HG03432 (cell line): ENCODE measurements at regions not wholly inside any gene's neighbourhood (a gene's known extent, or its start where the extent isn't known, plus 50 kb on each side); places are given as distances from the start of the nearest gene placed in this dataset.
A peak's percentile ranks its signal among the peaks of the same experiment; 100 is the strongest.
"Not testable (repeated sequence)": the region's sequence is repeated elsewhere in the genome, so short reads cannot be mapped to it uniquely, and the experiment has no call there.

Source experiments
- ATAC-seq: cut with Tn5 transposase; IDR thresholded peaks from one replicate; pipeline ENCODE4 v1.9.1; 2021; ENCODE audit warnings: mild to moderate bottlenecking, moderate library complexity; ENCODE audit not compliant: unreplicated experiment

DNA sequence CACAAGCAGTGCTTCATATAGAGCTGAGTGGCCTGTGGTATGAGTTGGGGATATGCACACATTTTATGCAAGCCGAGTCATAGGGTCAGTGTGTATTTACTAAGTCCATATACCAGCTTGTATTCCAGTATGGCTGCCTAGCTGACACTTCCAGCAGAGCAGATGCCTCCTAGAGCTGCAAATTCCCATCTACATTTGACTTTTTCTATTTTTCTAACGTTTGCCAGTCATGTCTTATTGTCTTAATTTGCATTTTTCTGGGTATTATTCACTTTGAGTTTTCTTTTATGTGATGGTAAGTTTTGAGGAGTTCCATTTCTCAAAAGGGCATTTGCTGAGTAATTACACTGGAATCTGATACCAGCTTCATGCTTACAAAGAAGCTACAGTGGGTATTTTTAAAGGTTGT is 334.5 kb upstream of the CDH2 start:
- no peak for ATAC-seq

DNA sequence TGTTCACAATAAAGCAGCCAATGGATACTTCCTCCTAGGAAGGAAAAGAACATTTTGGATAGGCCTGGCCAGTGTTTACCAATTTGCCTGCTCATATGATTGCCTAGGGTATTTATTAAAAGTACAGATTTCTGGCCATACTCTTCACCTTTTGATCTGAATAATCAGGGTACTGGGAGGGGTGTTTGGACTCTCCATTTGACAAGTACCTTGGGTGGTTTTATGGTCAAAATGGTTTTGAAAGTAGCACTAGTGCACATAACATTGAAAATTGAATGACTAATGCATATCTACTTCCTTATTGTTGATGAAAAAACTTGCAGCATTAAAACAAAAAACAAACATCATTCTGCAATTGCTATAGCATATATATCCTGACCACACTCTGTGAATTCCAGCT is 333.3 kb upstream of the CDH2 start:
- ATAC-seq: no peak

DNA sequence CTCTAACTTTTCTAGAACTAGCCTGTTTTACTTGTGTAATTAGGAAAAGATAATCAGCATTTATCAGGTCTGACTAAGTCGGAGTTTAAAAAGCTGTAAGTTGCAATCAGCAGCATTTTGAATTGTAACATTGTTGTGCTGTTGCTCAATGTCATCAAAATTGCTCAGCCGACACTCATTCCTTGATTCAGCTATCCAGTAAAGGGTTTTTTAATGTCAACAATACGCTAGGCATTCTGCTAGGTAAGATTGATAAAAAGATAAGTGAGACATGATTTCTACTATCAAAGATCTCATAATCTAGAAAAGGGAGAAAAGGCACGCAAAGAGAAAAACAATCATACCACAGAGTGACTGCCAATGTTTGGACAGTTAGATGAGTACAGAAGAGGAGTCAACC is 327.1 kb upstream of the CDH2 start:
- no peak for ATAC-seq

DNA sequence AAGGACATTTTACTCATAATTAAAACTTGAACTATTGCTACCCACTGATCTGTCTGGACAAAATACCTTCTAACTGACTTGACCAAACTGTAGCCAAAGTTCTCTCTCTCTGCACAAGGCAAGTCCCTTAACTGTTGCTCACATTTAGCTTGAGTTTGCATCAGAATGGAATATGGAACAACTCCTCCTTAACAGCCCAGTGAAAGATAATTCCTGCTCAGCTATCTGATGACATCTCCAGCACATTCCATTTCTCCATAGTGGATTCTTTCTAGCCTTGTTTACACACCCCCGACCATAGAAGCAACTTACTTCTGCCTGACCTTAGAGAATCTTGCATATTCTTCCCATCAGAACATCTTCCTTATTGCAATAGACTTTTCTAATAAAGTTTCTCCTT is 317.2 kb upstream of the CDH2 start:
- ATAC-seq: no peak

DNA sequence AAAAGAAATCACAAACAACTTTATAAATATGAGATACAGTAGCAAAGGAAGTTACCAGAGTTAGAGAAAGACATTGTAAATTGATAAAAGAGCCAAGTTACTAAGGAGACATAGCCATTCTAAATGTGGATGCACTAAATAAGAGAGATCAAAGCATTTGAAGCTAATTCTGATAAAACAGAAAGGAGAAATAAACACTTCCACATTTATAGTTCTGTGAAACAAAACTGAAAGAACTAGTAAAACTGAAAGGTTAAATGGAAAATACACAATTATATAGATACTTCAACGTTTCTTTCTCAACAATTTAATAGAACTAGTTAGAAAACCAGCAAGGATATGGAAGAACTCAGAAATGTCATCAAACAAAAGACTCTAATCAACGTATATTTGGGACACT is 309.0 kb upstream of the CDH2 start:
- peak; percentile 87 for ATAC-seq

DNA sequence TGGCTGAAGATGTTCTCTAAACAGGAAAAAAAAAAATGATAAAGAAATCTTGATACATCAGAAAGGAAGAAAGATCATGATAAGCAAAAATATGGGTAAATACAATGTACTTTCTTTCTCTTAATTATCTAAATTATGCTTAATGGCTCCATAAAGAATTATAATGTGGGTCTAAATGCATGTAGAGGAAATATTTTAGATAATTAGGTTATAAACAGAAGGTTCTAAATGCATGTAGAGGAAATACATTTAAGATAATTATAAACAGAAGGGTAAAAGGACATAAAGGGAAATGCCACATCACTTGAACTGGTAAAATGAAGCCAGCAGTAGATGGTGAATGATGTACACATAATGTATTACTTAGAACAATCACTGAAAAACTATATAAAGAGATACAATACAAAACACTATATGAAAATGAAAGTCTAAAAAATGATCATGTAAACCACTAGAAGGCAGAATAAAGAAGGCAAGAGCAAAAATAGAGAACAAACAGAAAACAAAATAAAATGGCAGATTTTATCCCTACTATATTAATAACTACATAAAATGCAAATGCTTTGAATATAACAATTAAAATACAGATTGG is 308.4 kb upstream of the CDH2 start:
- ATAC-seq: no peak

DNA sequence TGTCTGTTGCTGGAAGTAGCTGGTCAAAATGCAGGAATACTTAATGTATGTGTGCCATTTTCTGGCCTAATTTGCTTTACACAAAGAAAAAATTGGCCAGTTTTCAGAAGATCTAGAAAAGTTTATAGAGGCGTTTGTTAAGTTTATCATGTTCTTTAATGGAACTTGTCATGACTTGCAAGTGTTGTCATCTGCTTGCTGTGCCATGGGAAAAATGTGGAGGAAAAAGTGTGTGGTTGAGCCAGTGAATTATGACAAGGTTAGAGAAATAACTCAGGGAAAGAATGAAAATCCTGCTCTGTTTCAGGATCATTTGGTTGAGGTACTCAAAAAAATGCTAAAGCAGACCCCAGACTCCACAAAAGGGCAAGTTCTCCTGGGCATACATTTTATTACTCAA is 301.6 kb upstream of the CDH2 start:
- ATAC-seq: no peak

DNA sequence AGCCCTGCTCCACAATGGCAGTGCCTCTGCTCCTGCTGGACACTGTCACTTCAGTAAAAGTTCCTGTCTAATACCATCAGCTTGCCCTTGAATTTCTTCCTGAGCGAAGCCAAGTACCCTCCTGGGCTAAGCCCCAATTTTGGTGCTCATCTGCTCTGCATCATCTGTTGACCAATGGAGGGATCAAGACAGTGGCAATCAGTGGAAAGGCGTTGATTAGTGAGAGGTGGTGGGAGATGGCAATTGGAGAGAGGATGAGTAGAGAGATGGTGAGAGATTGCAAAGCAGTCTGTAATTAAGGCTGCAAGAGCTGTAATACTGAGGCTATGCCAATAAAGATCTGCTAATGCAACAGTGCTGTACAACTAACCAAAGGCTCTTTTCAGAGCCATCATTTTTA is 299.4 kb upstream of the CDH2 start:
- ATAC-seq: no peak

DNA sequence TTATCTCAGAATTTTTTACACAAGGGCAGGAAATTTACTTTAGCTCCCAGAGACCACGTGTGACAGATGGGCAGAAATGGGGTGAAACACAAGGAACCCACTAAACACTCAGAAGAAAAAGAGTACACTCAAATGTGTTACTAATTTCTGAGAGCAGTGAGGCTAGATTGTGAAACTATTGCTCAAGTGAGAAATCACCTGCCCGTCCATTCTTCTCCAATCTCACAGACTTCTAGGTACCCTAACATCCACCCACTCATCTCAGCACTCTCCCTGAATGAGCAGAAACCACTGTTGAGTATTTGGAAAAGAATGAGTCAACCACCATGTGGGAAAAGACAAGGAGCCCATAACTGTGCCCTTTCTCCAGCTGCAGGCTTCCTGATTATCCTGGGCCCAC is 293.0 kb upstream of the CDH2 start:
- ATAC-seq: no peak

DNA sequence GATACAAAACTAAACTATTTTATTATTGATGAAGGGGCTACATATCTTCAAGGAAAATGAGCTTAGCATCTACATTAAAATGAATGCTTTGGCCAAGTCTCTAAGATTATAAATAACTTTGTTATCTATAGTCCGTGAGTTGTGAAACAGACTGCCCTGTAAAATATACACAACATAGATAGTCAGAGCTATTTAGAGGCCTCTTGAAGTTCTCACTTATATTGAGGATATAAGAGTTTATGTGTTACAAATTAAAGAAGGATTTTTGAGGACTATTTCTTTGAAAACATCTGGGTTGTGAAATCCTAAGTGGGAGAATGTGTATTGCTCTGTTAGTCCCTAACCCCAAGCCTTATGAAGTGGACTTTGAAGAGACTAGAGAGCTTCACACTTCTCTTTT is 292.0 kb upstream of the CDH2 start:
- ATAC-seq: no peak

DNA sequence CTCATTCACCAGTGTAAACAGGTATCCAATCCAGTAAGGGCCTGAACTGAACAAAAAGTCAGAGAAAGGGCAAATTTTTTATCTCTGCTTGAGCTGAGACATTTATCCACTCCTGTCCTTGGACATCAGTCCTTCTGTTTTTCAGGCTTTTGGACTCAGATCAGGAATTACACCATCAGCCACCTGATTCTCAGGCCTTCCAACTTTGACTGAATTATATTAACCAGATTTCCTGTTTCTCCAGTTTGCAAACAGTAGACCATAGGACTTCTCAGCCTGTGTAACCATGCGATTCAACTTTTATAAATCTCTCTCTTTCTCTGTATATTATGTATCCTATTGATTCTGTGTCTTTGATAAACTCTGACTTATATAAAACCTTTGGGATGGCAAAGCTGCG is 289.3 kb upstream of the CDH2 start:
- no peak for ATAC-seq

DNA sequence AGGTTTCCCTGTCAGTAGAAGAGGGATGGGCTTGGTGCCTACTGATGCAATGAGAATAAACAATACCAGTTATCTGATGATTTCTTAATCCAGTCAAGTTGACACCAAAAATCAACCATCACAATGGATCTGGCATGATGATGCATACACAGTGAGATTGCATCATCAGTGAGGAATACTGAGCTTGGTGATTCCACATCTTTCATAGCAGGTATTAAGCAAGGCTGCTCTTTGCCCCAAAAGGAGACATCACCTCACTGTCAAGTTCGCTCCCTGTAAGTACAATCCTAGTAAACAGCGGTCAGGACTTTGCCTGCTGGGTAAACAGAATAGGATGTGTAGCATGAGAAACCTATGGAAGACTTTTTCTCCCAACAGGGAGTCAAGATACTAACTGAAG is 282.7 kb upstream of the CDH2 start:
- ATAC-seq: no peak

DNA sequence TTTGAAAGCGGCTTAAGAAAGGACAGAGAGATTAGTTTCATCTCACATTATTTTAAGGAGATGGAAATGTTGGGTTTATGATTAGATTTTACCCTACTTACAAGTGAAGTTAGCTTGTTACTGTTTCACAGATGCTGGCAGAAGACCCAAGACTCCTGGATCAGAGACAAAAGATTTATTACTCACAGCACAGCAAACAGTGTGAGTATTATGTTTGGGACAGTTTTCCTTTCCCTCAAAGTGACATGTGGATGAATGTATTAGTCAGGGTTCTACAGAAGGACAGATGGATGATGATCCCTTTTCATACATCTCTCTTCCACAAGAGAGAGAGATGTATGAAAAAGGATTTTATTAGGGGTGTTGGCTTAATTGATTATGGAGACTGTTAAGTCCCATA is 281.8 kb upstream of the CDH2 start:
- ATAC-seq: no peak

DNA sequence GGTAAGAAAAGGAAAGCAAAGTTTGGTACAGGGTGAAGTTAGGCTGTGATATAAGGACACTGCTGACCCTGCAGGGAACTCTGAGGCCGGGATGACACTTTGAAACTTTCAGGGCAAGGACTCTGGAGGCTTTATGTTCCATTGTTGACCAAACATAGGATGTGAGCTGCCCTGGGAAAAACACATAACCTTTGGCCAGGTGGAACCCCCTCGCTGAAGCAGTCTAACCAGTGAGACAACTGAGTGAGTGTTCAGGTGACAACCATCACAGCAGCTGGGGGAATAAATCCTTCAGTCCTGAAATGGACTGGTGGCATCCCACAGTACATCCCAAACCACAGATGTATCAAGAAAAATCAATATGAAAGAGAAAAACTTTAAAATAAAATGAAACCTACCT is 280.9 kb upstream of the CDH2 start:
- ATAC-seq: no peak

DNA sequence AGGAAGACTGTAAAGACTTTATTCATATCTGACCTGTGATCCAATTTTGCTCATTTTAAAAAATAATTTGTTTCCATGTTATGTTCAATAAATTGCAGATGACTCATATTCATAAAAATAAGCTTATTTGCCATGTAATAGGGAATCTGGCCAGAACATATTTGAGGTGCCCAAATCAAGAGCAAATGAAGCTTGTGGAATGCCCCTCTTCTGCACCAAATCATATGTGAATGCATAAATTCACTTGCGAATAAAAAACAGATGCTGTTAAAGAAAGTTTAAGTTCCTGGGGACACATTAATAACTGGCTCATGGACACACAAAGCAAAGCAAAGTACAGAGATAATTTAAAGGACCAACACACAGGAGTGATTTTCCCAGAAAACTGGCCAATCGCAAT is 279.0 kb upstream of the CDH2 start:
- no peak for ATAC-seq

DNA sequence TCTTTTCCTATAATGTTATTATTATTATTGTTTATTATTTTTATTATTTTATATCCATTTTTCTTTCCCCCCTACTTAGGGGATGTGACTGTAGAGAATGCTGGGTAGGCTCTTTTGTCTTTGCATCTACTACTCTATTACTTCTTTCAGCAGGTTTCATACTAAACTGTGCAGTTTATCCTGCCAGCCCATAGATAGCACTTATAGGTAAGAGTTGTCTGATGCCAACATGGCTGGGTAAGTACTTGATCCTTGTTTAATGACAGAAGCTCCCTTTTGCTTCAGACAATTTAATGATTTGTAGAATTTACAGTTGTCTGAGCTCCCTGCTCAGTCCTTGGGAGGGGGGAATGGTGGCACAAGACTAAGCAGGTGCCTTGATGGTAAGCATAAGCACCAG is 262.9 kb upstream of the CDH2 start:
- no peak for ATAC-seq

DNA sequence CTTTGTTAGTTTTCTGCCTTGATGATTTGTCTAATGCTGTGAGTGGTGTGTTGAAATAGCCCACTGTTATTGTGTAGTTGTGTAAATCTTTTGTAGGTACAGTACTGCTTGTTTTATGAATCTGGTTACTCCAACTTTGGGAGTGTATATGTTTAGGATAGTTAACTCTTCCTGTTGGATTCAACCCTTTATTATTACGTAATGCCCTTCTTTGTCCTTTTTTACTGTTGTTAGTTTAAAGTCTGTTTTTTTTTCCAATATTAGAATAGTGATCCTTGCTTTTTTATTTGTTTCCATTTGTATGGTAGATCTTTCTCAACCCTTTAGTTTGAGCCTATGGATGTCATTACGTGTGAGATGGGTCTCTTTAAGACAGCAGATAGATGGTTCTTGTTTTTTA is 261.5 kb upstream of the CDH2 start:
- ATAC-seq: no peak

DNA sequence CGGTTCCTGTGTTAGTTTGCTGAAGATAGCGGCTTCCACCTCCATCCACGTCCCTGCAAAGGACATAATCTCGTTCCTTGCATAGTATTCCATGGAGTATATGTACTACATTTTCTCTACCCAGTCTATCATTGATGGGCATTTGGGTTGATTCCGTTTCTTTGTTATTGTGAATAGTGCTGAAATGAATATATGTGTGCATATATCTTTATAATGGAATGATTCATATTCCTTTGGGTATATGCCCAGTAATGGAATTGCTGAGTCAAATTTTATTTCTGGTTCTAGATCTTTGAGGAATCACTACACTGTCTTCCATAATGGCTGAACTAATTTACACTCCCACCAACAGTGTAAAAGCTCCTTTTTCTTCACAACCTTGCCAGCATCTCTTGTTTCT is 255.4 kb upstream of the CDH2 start:
- ATAC-seq: no peak

DNA sequence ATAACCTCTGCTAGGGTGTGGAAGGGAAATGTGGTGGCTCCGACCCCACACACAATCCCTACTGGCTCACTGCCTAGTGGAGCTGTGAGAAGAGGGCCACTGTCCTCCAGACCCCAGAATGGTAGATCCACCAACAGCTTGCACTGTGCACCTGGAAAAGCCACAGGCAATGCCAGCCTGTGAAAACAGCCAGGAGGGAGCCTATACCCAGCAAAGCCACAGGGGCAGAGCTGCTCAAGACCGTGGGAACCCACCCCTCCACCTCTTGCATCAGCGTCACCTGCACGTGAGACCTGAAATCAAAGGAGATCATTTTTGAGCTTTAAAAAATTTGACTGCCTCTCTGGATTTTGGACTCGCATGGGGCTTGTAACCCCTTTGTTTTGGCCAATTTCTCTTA is 249.0 kb upstream of the CDH2 start:
- ATAC-seq: no peak

DNA sequence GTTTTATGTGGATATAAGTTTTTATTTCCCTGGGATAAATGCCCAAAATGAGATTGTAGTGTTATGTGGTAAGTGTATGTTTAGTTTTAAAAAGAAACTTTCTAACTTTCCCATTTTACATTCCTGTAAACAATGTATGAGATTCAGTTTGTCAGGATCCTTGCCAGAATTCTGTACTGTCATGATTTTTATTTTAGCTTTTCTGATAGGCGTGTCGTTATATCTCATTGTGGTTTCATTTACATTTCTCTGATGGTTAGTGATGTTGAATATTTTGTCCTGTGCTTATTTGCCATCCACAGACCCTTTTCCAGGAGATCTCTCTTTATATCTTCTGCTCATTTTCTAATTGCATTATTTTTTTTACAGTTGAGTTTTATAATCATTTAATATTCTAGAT is 245.6 kb upstream of the CDH2 start:
- no peak for ATAC-seq

DNA sequence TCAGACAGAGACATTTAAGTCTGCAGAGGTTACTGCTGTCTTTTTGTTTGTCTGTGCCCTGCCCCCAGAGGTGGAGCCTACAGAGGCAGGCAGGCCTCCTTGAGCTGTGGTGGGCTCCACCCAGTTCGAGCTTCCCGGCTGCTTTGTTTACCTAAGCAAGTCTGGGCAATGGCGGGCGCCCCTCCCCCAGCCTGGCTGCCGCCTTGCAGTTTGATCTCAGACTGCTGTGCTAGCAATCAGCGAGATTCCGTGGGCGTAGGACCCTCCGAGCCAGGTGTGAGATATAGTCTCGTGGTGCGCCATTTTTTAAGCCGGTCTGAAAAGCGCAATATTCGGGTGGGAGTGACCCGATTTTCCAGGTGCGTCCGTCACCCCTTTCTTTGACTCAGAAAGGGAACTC is 245.0 kb upstream of the CDH2 start:
- ATAC-seq: not testable (repeated sequence)

DNA sequence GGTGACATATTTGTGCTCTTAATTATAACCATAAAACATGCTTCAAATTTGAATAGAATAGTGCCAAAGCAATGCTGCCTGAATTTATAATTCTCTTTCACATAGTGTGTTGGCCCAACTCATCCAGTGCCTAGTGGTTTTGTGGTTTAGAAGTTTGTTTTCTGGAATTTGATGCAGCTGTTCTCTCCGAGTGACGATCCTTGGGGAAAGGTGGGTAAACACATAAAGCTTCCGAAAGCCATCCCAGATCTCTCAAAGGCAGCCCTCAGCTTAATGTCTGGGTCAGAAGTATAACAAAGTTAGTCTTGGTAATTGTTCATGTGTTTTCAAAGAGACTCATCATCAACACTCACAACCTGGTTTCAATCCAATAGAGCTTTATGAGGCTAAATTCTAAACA is 235.6 kb upstream of the CDH2 start:
- ATAC-seq: no peak

DNA sequence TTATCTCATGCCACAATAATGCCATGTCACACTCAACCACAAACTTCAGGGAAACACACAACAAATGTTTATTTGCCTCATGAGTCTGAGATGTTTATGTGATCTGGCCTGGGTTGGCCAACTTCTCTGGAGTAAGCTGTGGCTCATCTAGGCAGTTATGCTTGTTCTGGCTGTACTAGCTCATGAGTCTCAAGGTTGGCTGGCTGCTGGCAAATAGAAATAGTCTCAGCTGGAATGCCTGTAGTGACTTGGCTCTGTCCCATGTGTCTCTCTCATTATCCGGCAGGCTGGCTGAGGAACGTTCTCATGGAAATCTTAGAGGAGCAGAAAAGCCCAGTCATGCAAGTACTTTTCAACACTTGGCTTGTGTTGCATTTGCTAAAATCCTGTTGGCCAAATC is 234.9 kb upstream of the CDH2 start:
- no peak for ATAC-seq

DNA sequence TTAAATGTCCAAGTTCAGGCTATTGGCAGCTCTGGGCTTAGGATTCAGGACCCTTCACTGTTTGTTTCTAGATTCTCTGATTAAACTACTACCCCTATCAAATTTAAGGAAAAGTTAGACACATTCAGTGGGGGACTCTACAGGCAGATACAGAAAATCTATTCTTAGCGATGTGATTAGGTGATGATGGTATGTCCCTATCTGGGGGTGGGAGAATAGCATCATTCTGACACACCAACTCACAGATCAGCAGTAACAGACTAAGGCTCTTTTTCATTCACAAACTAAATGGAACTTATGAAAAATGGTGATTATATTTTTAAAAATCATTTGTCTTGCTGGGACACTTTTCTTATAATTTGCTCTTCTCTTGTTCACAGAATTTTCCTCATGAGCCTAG is 232.9 kb upstream of the CDH2 start:
- no peak for ATAC-seq
